ENCODE measurements at regions not wholly inside any gene's neighbourhood (a gene's known extent, or its start where the extent isn't known, plus 50 kb on each side); places are given as distances from the start of the nearest gene placed in this dataset.

- no peaks in the 10 kb centered on the region for H3K4me1 Mint-ChIP-seq
- DNase-seq (ENCODE audit: low spot score in 2 of 2) (no peak), ATAC-seq (replicated peaks; ENCODE audit: extremely low read depth, poor library complexity, severe bottlenecking) (no peak)
- H3K4me3 Mint-ChIP-seq: no peak overlapping the region
- H3K36me3 Mint-ChIP-seq (ENCODE audit: insufficient read depth): no peaks in the 10 kb centered on the region
- no peaks in the 10 kb centered on the region for H3K9me3 Mint-ChIP-seq
- H3K27ac Mint-ChIP-seq (ENCODE audit: low read depth): no peak overlapping the region
- peaks cover 34% of the 10 kb centered on the region for H3K27me3 Mint-ChIP-seq
Measured at GRCh38 chr2:106642679-106643078, 155.5 kb downstream of the CD8B2 start.

GRCh38 chr2:106644623-106645022 is 157.5 kb downstream of the CD8B2 start:
- Mint-ChIP-seq H3K4me3 (no peak overlapping the region), H3K36me3 (ENCODE audit: insufficient read depth) (no peaks in the 10 kb centered on the region), H3K4me1 (no peaks in the 10 kb centered on the region), H3K27me3 (peaks cover 47% of the 10 kb centered on the region), H3K9me3 (no peaks in the 10 kb centered on the region), H3K27ac (ENCODE audit: low read depth) (no peak overlapping the region)
- DNase-seq (ENCODE audit: low spot score in 2 of 2): no peak
- no peak for ATAC-seq (replicated peaks; ENCODE audit: extremely low read depth, poor library complexity, severe bottlenecking)

- Mint-ChIP-seq H3K27me3 (peaks cover 67% of the 10 kb centered on the region), H3K27ac (ENCODE audit: low read depth) (no peak overlapping the region), H3K36me3 (ENCODE audit: insufficient read depth) (no peaks in the 10 kb centered on the region), H3K4me1 (no peaks in the 10 kb centered on the region), H3K9me3 (no peaks in the 10 kb centered on the region), H3K4me3 (no peak overlapping the region)
- DNase-seq (ENCODE audit: low spot score in 2 of 2): no peak
- no peak for ATAC-seq (replicated peaks; ENCODE audit: extremely low read depth, poor library complexity, severe bottlenecking)
Measured at GRCh38 chr2:106646605-106647004, 159.4 kb downstream of the CD8B2 start.

GRCh38 chr2:106649306-106649705 is 162.1 kb downstream of the CD8B2 start:
- H3K27ac Mint-ChIP-seq (ENCODE audit: low read depth): no peak overlapping the region
- H3K36me3 Mint-ChIP-seq (ENCODE audit: insufficient read depth): no peaks in the 10 kb centered on the region
- ATAC-seq (replicated peaks; ENCODE audit: extremely low read depth, poor library complexity, severe bottlenecking) (no peak), DNase-seq (ENCODE audit: low spot score in 2 of 2) (no peak)
- peaks cover 76% of the 10 kb centered on the region for H3K27me3 Mint-ChIP-seq
- H3K9me3 Mint-ChIP-seq: no peaks in the 10 kb centered on the region
- H3K4me3 Mint-ChIP-seq: no peak overlapping the region
- no peaks in the 10 kb centered on the region for H3K4me1 Mint-ChIP-seq

GRCh38 chr2:106653465-106653864 is 166.3 kb downstream of the CD8B2 start:
- H3K9me3 Mint-ChIP-seq: peaks cover 12% of the 10 kb centered on the region
- H3K4me1 Mint-ChIP-seq: no peaks in the 10 kb centered on the region
- H3K4me3 Mint-ChIP-seq: no peak overlapping the region
- no peak overlapping the region for H3K27ac Mint-ChIP-seq (ENCODE audit: low read depth)
- no peak for ATAC-seq (replicated peaks; ENCODE audit: extremely low read depth, poor library complexity, severe bottlenecking)
- H3K27me3 Mint-ChIP-seq: peaks cover 54% of the 10 kb centered on the region
- no peak for DNase-seq (ENCODE audit: low spot score in 2 of 2)
- H3K36me3 Mint-ChIP-seq (ENCODE audit: insufficient read depth): no peaks in the 10 kb centered on the region

GRCh38 chr2:106658616-106659015 is 171.5 kb downstream of the CD8B2 start:
- DNase-seq (ENCODE audit: low spot score in 2 of 2) (no peak), ATAC-seq (replicated peaks; ENCODE audit: extremely low read depth, poor library complexity, severe bottlenecking) (no peak)
- Mint-ChIP-seq H3K27ac (ENCODE audit: low read depth) (no peak overlapping the region), H3K4me3 (no peak overlapping the region), H3K4me1 (no peaks in the 10 kb centered on the region), H3K36me3 (ENCODE audit: insufficient read depth) (no peaks in the 10 kb centered on the region), H3K9me3 (peaks cover 12% of the 10 kb centered on the region), H3K27me3 (peaks cover 12% of the 10 kb centered on the region)

GRCh38 chr2:106664669-106665068 is 177.5 kb downstream of the CD8B2 start:
- Mint-ChIP-seq H3K4me3 (no peak overlapping the region), H3K27ac (ENCODE audit: low read depth) (no peak overlapping the region), H3K9me3 (peaks cover 11% of the 10 kb centered on the region), H3K36me3 (ENCODE audit: insufficient read depth) (peaks cover 1% of the 10 kb centered on the region), H3K27me3 (peaks cover 19% of the 10 kb centered on the region), H3K4me1 (no peaks in the 10 kb centered on the region)
- ATAC-seq (replicated peaks; ENCODE audit: extremely low read depth, poor library complexity, severe bottlenecking) (no peak), DNase-seq (ENCODE audit: low spot score in 2 of 2) (no peak)

- Mint-ChIP-seq H3K4me3 (no peak overlapping the region), H3K27me3 (peaks cover 19% of the 10 kb centered on the region), H3K4me1 (no peaks in the 10 kb centered on the region), H3K9me3 (peaks cover 11% of the 10 kb centered on the region), H3K36me3 (ENCODE audit: insufficient read depth) (peaks cover 1% of the 10 kb centered on the region), H3K27ac (ENCODE audit: low read depth) (no peak overlapping the region)
- ATAC-seq (replicated peaks; ENCODE audit: extremely low read depth, poor library complexity, severe bottlenecking): no peak
- no peak for DNase-seq (ENCODE audit: low spot score in 2 of 2)
Measured at GRCh38 chr2:106667478-106668070, 180.4 kb downstream of the CD8B2 start.

- ATAC-seq (replicated peaks; ENCODE audit: extremely low read depth, poor library complexity, severe bottlenecking): no peak
- Mint-ChIP-seq H3K4me3 (no peak overlapping the region), H3K27ac (ENCODE audit: low read depth) (no peak overlapping the region), H3K36me3 (ENCODE audit: insufficient read depth) (peaks cover 2% of the 10 kb centered on the region), H3K4me1 (no peaks in the 10 kb centered on the region), H3K9me3 (peaks cover 8% of the 10 kb centered on the region), H3K27me3 (peaks cover 30% of the 10 kb centered on the region)
- DNase-seq (ENCODE audit: low spot score in 2 of 2): no peak
Measured at GRCh38 chr2:106685180-106685897, 198.2 kb downstream of the CD8B2 start.

GRCh38 chr2:106686814-106687213 is 199.2 kb downstream of the ST6GAL2 start:
- Mint-ChIP-seq H3K27me3 (peaks cover 30% of the 10 kb centered on the region), H3K4me3 (no peak overlapping the region), H3K9me3 (peaks cover 14% of the 10 kb centered on the region), H3K27ac (ENCODE audit: low read depth) (no peak overlapping the region), H3K4me1 (no peaks in the 10 kb centered on the region), H3K36me3 (ENCODE audit: insufficient read depth) (peaks cover 2% of the 10 kb centered on the region)
- DNase-seq (ENCODE audit: low spot score in 2 of 2): no peak
- no peak for ATAC-seq (replicated peaks; ENCODE audit: extremely low read depth, poor library complexity, severe bottlenecking)

GRCh38 chr2:106694964-106695470 is 190.9 kb downstream of the ST6GAL2 start:
- ATAC-seq (replicated peaks; ENCODE audit: extremely low read depth, poor library complexity, severe bottlenecking) (no peak), DNase-seq (ENCODE audit: low spot score in 2 of 2) (no peak)
- H3K9me3 Mint-ChIP-seq: peaks cover 6% of the 10 kb centered on the region
- H3K27ac Mint-ChIP-seq (ENCODE audit: low read depth): no peak overlapping the region
- no peaks in the 10 kb centered on the region for H3K27me3 Mint-ChIP-seq
- H3K36me3 Mint-ChIP-seq (ENCODE audit: insufficient read depth): no peaks in the 10 kb centered on the region
- no peak overlapping the region for H3K4me3 Mint-ChIP-seq
- no peaks in the 10 kb centered on the region for H3K4me1 Mint-ChIP-seq

- H3K4me3 Mint-ChIP-seq: no peak overlapping the region
- no peak for ATAC-seq (replicated peaks; ENCODE audit: extremely low read depth, poor library complexity, severe bottlenecking)
- no peaks in the 10 kb centered on the region for H3K4me1 Mint-ChIP-seq
- no peaks in the 10 kb centered on the region for H3K27me3 Mint-ChIP-seq
- no peak overlapping the region for H3K27ac Mint-ChIP-seq (ENCODE audit: low read depth)
- DNase-seq (ENCODE audit: low spot score in 2 of 2): no peak
- H3K9me3 Mint-ChIP-seq: peaks cover 1% of the 10 kb centered on the region
- H3K36me3 Mint-ChIP-seq (ENCODE audit: insufficient read depth): no peaks in the 10 kb centered on the region
Measured at GRCh38 chr2:106695919-106696318, 190.0 kb downstream of the ST6GAL2 start.

- no peak overlapping the region for H3K4me3 Mint-ChIP-seq
- H3K36me3 Mint-ChIP-seq (ENCODE audit: insufficient read depth): no peaks in the 10 kb centered on the region
- no peak overlapping the region for H3K27ac Mint-ChIP-seq (ENCODE audit: low read depth)
- no peaks in the 10 kb centered on the region for H3K4me1 Mint-ChIP-seq
- no peaks in the 10 kb centered on the region for H3K9me3 Mint-ChIP-seq
- no peak for DNase-seq (ENCODE audit: low spot score in 2 of 2)
- ATAC-seq (replicated peaks; ENCODE audit: extremely low read depth, poor library complexity, severe bottlenecking): no peak
- peaks cover 8% of the 10 kb centered on the region for H3K27me3 Mint-ChIP-seq
Measured at GRCh38 chr2:106700616-106701015, 185.4 kb downstream of the ST6GAL2 start.
